PC-9 (cell line): ENCODE measurements at regions not wholly inside any gene's neighbourhood (a gene's known extent, or its start where the extent isn't known, plus 50 kb on each side); places are given as distances from the start of the nearest gene placed in this dataset.
"Not testable (repeated sequence)": the region's sequence is repeated elsewhere in the genome, so short reads cannot be mapped to it uniquely, and the experiment has no call there.

ENCODE experiments used
- BruUV-seq: library from RNA; stranded (reverse); fragments of 400-500 nt; replicated peaks from 2 replicates; lab custom pipeline; 2021; lab: Mats Ljungman, UMichigan
- CTCF ChIA-PET: fragments of 300-600 bp; sonication (Branson Sonifier 250); formaldehyde crosslinking; loops from one replicate; lab custom pipeline; 2022; ENCODE audit warnings: antibody characterized with exemption; lab: Charles Lee
- POLR2A ChIA-PET: fragments of 300-600 bp; sonication (Branson Sonifier 250); formaldehyde crosslinking; loops from one replicate; lab custom pipeline; 2022; ENCODE audit warnings: antibody characterized with exemption; ENCODE audit not compliant: unreplicated experiment; lab: Charles Lee
- DNase-seq, 2 experiments: peaks; one replicate each; pipeline versions ENCODE4 v3.0.0 to v3.0.0-alpha.2; 2015 to 2022; ENCODE audit warnings: mixed read lengths in 1 of 2
- H2AFZ ChIP-seq: fragments of 200-600 bp; sonication (generic); 2 replicates; pipeline ENCODE4 v1.8.1; 2017; ENCODE audit warnings: antibody characterized with exemption
- H3F3A ChIP-seq: fragments of 200-600 bp; sonication (generic); 2 replicates; pipeline ENCODE4 v1.8.1; 2017; ENCODE audit warnings: antibody characterized with exemption, mild to moderate bottlenecking, low read depth; ENCODE audit not compliant: insufficient read depth
- H3K27ac ChIP-seq: fragments of 200-600 bp; sonication (generic); 2 replicates; pipeline ENCODE4 v1.6.1; 2016; ENCODE audit warnings: mixed run types
- H3K27me3 ChIP-seq: fragments of 200-600 bp; sonication (generic); 2 replicates; pipeline ENCODE4 v1.6.1; 2016; ENCODE audit warnings: low read depth, mixed run types; ENCODE audit not compliant: insufficient read depth
- H3K36me3 ChIP-seq: fragments of 200-600 bp; sonication (generic); 2 replicates; pipeline ENCODE4 v1.6.1; 2016; ENCODE audit warnings: low read depth, mixed run types
- H3K4me1 ChIP-seq: fragments of 200-600 bp; sonication (generic); replicated peaks from 2 replicates; pipeline ENCODE4 v1.6.1; 2016; ENCODE audit warnings: mixed run types; ENCODE audit not compliant: insufficient read depth
- H3K4me2 ChIP-seq: fragments of 200-600 bp; sonication (generic); 2 replicates; pipeline ENCODE4 v1.6.1; 2017; ENCODE audit warnings: mixed run types
- H3K4me3 ChIP-seq: fragments of 200-600 bp; sonication (generic); 2 replicates; pipeline ENCODE4 v1.6.1; 2016; ENCODE audit warnings: mixed run types
- H3K79me2 ChIP-seq: fragments of 200-600 bp; sonication (generic); 2 replicates; pipeline ENCODE4 v1.6.1; 2017; ENCODE audit warnings: low read depth, mixed run types
- H3K9me2 ChIP-seq: fragments of 200-600 bp; sonication (generic); 2 replicates; pipeline ENCODE4 v1.8.1; 2017; ENCODE audit warnings: mild to moderate bottlenecking; ENCODE audit not compliant: insufficient read depth
- H3K9me3 ChIP-seq: fragments of 200-600 bp; sonication (generic); 2 replicates; pipeline ENCODE4 v1.8.1; 2016; ENCODE audit warnings: low read depth; ENCODE audit not compliant: insufficient read depth
- H4K20me1 ChIP-seq: fragments of 200-600 bp; sonication (generic); 2 replicates; pipeline ENCODE4 v1.8.1; 2017; ENCODE audit not compliant: insufficient read depth
- CTCF ChIP-seq: fragments of 200-600 bp; sonication (generic); conservative IDR thresholded peaks from 2 replicates; pipeline ENCODE4 v1.6.1; 2017; ENCODE audit warnings: mixed run types, antibody characterized with exemption, mild to moderate bottlenecking, moderate library complexity
- EZH2 ChIP-seq: fragments of 200-600 bp; sonication (generic); IDR thresholded peaks from 2 replicates; pipeline ENCODE4 v1.8.0; 2017; ENCODE audit warnings: antibody characterized with exemption, low read depth
- intact Hi-C: fragments of 100-400 bp; cut with micrococcal nuclease; formaldehyde crosslinking; loops from one replicate; pipeline ENCODE4 v1.10.0; 2022; ENCODE audit not compliant: unreplicated experiment

GRCh38 chr3:95567346-95567745, 1247.0 kb upstream of the EPHA6 start:
- H3K4me3 ChIP-seq, result no peak overlapping the region
- no peaks in the 10 kb centered on the region for H3K79me2 ChIP-seq
- no peaks in the 10 kb centered on the region for H4K20me1 ChIP-seq
- no peak overlapping the region for H3K4me2 ChIP-seq
- H3F3A ChIP-seq, result no peaks in the 10 kb centered on the region
- no peak overlapping the region for H2AFZ ChIP-seq
- H3K4me1 ChIP-seq, result no peaks in the 10 kb centered on the region
- ChIA-PET POLR2A (no interaction called here), CTCF (no interaction called here)
- no peaks in the 10 kb centered on the region for H3K9me3 ChIP-seq
- intact Hi-C loops, result no loop called here
- H3K27ac ChIP-seq, result no peak overlapping the region
- no peaks in the 10 kb centered on the region for H3K36me3 ChIP-seq
- no peaks in the 10 kb centered on the region; the same call in 1 of the 2 replicates for H3K9me2 ChIP-seq
- DNase-seq, result no peak
- no peaks in the 10 kb centered on the region for H3K27me3 ChIP-seq
- TF ChIP-seq CTCF, result no peak
- TF ChIP-seq EZH2, result no peak
- BruUV-seq, result no TSS peak

GRCh38 chr3:95586754-95587153, 1227.6 kb upstream of the EPHA6 start:
- no peak for TF ChIP-seq EZH2
- no peak for TF ChIP-seq CTCF
- no peak for DNase-seq

GRCh38 chr3:95587641-95588040, 1226.8 kb upstream of the EPHA6 start:
- H3K27me3 ChIP-seq, DNase-seq, intact Hi-C loops, BruUV-seq, H3K9me3 ChIP-seq, H3K4me1 ChIP-seq, H3K36me3 ChIP-seq, H3F3A ChIP-seq, H3K79me2 ChIP-seq, H3K27ac ChIP-seq, H3K4me2 ChIP-seq, H3K4me3 ChIP-seq, CTCF ChIA-PET, H3K9me2 ChIP-seq, POLR2A ChIA-PET, H4K20me1 ChIP-seq: not testable (repeated sequence)
- peak overlapping the region; percentile 0; the same call in 1 of the 2 replicates for H2AFZ ChIP-seq

More at GRCh38 chr3:95586754-95587153, 1227.6 kb upstream of the EPHA6 start:
- H3K9me2 ChIP-seq, result no peaks in the 10 kb centered on the region
- H3F3A ChIP-seq, result no peaks in the 10 kb centered on the region
- H3K79me2 ChIP-seq, result no peaks in the 10 kb centered on the region
- no peaks in the 10 kb centered on the region for H3K9me3 ChIP-seq
- no peak overlapping the region for H3K4me2 ChIP-seq
- intact Hi-C loops, result no loop called here
- ChIA-PET CTCF (no interaction called here), POLR2A (no interaction called here)
- H3K4me1 ChIP-seq, result no peaks in the 10 kb centered on the region
- H3K36me3 ChIP-seq, result no peaks in the 10 kb centered on the region
- no TSS peak for BruUV-seq
- no peak overlapping the region for H3K4me3 ChIP-seq
- H2AFZ ChIP-seq, result no peak overlapping the region
- H3K27ac ChIP-seq, result no peak overlapping the region
- H3K27me3 ChIP-seq, result no peaks in the 10 kb centered on the region
- H4K20me1 ChIP-seq, result 0 out of 2 replicates have a peak, but pooled peaks cover 4% of the 10 kb centered on the region

- no peaks in the 10 kb centered on the region for H3K36me3 ChIP-seq
- no TSS peak for BruUV-seq
- ChIA-PET CTCF (no interaction called here), POLR2A (no interaction called here)
- intact Hi-C loops, result no loop called here
- no peak overlapping the region for H3K27ac ChIP-seq
- no peaks in the 10 kb centered on the region for H3K27me3 ChIP-seq
- H3K79me2 ChIP-seq, result no peaks in the 10 kb centered on the region
- no peak overlapping the region for H3K4me3 ChIP-seq
- no peaks in the 10 kb centered on the region for H3K9me3 ChIP-seq
- no peak for TF ChIP-seq CTCF
- TF ChIP-seq EZH2, result no peak
- 0 out of 2 replicates have a peak, but pooled peaks cover 4% of the 10 kb centered on the region for H4K20me1 ChIP-seq
- no peaks in the 10 kb centered on the region for H3K9me2 ChIP-seq
- H3K4me2 ChIP-seq, result no peak overlapping the region
- no peak for DNase-seq
- no peak overlapping the region for H2AFZ ChIP-seq
- no peaks in the 10 kb centered on the region for H3F3A ChIP-seq
- H3K4me1 ChIP-seq, result no peaks in the 10 kb centered on the region
Observed at GRCh38 chr3:95588473-95588872, 1225.9 kb upstream of the EPHA6 start.
